Globus pallidus (tissue), 1 donor: ENCODE measurements at regions not wholly inside any gene's neighbourhood (a gene's known extent, or its start where the extent isn't known, plus 50 kb on each side); places are given as distances from the start of the nearest gene placed in this dataset.

ENCODE experiments used
- DNase-seq: peaks from one replicate; pipeline ENCODE4 v3.0.0-alpha.2; 2015; ENCODE audit warnings: low spot score

GRCh38 chr13:29954082-29955028, 103.9 kb upstream of the UBL3 start:
- DNase-seq, result no peak

DNA sequence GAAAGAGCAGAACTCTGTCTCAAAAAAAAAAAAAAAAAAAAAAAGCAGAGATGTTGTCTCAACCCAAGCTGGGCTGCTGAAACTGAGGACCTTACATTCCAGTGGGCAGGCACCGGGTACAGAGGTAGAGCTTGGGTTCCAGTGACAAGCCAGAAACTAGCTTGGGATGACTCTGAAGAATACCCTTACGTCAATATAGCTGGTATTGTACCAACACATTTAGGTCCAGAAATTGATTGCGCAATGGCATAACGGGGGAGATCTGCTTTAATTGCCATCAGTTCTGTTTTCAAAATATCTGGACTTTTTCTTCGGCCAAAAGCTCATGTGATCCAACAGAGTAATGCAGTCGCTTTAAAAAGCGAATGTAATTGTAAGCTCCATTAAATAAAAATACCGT, 103.1 kb upstream of the UBL3 start:
- DNase-seq, result no peak

- DNase-seq, result no peak
Observed at GRCh38 chr13:29952245-29952644, 101.8 kb upstream of the UBL3 start.

GRCh38 chr13:29948791-29949190, 98.4 kb upstream of the UBL3 start:
- no peak for DNase-seq

DNA sequence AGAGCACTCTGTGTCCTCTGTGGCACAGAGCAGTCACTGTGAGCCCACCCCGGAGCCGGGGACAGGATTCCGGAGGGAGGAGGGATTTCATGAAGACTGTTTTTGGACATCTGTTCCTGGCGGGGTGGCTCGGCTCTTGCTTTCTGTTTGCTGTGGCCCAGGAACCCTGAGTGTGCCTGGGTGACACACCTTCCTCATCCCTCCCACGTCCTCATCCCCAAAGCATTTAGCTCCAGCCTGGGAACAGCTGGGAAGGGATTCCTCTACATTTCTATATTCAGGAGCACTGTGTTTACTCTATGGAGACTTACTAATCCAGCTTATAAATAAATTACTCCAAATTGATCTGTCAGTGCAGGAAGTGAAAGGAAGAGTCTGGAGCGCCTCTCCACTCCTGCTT, 97.8 kb upstream of the UBL3 start:
- DNase-seq, result no peak

- DNase-seq, result no peak
Observed at GRCh38 chr13:29947839-29948238, 97.4 kb upstream of the UBL3 start.

GRCh38 chr13:29946093-29946492, 95.7 kb upstream of the UBL3 start:
- peak; percentile 42 for DNase-seq

DNA sequence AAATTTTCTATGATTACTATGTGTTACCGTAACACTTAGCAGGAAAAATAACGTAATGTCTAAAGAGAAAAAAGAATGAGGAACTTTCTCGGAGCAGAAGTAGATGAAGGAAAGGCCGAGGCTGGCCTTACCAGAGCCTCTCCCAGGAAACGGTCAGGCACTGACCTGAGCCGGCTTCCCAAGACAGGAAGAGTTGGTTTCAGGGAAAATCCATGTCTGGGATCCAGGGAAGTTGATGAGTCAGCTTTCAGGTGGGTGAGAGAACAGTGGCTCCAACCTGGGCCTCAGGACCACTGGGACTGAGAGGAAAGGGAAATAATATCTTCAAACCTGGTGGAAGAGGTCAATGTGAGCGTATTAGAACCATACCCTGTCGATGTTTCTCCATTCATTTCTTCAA, 93.3 kb upstream of the UBL3 start:
- DNase-seq, result no peak

- no peak for DNase-seq
Observed at GRCh38 chr13:29943273-29943672, 92.9 kb upstream of the UBL3 start.

- DNase-seq, result no peak
Observed at GRCh38 chr13:29940715-29941114, 90.3 kb upstream of the UBL3 start.

DNA sequence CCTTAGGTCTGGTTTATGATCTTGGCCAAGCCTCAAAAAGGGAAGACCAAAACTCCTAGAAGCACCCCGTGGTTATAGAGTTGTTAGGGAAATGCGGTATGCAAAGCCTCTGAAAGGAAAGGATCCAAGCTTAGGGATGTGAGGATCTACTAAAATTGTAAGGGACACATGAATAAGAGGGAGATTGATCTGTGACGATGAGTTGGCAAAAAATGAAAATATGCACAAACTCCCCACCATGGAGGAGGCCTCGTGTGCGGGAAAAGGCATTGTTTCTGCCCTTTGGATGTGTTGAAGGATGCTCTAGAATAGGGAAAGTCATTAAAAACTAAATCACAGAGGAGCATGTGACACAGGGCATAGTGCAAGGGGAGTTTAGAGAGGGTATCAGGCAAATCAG, 88.7 kb upstream of the UBL3 start:
- DNase-seq, result no peak

DNA sequence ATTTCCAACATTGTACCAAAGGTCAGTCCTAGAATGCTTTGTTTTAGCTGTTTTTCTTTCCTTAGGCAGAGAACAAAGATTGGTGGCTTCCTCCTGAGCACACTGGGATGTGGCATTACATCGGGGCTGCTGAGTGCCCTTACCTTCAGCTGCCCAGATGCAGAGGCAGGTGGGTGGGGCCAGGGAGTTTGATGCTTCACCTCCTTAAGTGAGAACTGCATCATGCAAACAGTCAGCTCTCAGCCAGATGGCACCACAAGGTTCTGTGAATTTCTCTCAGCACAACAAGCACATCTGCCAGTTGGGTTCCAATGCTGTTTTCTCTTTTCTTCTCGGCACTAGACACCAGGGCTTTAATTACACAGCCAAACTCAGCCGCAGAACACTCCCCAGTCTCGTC, 87.4 kb upstream of the UBL3 start:
- DNase-seq, result no peak

DNA sequence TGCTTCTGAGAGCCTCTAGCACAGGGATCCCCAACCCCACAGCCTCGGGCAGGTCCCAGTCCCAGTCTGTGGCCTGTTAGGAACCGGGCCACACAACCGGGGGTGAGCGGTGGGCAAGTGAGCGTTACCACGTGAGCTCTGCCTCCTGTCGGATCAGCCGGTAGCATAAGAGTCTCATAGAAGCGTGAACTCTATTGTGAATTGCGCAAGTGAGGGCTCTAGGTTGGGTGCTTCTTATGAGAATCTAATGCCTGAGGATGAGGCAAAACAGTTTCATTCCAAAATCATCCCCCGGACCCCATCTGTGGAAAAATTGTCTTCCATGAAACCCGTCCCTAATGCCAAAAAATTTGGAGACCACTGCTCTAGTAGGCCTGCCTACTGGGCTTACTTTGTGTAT, 87.0 kb upstream of the UBL3 start:
- no peak for DNase-seq

- no peak for DNase-seq
Observed at GRCh38 chr13:29936956-29937355, 86.5 kb upstream of the UBL3 start.

- DNase-seq, result no peak
Observed at GRCh38 chr13:29936051-29936813, 85.8 kb upstream of the UBL3 start.

DNA sequence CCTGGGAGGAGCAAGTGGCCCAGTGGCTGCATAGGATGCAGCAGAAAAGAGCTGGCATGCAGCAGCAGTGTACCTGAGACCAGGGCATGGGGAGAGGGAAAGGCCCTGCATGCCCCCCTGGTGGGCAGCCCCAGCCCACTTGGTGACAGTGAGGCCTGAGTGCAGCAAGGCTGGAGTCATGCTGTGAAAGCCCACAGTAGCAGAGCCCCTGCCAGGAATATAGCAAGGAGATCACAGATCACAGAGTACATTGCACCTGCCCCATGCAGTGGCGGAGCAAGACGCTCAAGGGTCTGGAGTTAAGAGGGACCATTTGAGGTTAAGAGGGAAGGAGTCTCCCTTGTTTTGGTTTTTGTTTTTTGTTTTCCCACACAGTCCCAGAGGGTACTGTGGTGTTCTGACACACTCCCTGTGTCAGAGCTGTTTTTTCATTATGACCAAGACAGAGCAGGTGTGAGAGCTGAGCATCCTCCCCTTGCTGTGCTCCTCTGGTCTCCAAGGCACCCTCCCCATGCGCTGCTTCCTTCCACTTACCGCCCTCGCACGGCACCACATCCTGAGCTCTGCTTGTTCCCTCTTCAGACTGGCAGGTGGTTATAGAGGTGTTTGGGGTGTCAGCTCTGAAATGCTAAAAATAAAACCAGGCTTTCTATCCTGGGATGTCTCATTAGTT, 85.0 kb upstream of the UBL3 start:
- DNase-seq, result no peak

GRCh38 chr13:29934531-29935308, 84.3 kb upstream of the UBL3 start:
- no peak for DNase-seq

DNA sequence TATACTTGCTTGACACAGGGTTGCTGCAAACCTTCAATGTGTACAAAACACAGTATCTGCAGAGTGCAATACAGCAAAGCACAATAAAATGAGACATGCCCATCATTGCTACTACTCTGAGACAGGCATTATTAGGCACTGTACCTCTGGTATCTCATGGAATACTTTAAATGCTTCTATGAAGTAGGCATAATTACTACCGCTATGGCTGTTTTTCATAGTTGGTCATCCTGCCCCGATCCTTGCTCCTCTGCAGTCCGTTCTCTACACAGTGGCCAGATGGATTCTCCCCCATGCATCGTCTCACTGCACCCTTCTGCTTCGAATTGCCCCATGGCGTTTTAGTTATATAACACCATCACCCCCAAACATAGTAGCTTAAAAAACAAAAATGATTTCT, 83.0 kb upstream of the UBL3 start:
- no peak for DNase-seq

DNA sequence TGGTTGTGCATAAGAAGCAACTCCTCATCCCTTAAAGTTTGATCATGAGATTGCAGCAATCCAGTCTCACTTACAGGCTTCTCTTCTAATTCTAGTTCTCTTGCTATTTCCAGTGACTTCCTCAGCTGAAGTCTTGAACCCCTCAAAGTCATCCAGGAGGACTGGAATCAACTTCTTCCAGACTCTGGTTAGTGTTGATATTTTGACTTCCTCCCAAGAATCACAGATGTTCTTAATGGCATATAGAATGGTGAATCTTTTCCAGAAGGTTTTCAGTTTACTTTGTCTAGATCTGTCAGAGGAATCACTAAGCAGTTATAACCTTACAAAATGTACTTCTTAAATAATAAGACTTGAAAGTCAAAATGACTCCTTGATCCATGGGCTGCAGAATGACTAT, 81.3 kb upstream of the UBL3 start:
- no peak for DNase-seq

- DNase-seq, result no peak
Observed at GRCh38 chr13:29929062-29929847, 78.8 kb upstream of the UBL3 start.

DNA sequence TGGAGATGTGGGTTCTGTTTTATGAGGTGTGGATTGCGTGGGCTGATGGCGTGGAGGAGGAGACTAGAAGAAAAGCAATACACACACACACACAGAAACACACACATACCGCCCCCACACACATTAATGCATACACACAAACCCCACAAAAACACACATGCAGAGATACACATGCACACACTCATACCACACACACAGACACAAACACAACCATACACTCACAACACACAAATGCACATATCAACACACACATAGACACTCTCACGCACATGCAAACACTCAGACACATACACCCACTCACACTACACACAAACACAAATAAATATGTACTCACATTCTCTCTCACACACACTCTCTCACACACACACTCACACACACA, 75.7 kb upstream of the UBL3 start:
- no peak for DNase-seq
